ENCODE measurements at regions not wholly inside any gene's neighbourhood (a gene's known extent, or its start where the extent isn't known, plus 50 kb on each side); places are given as distances from the start of the nearest gene placed in this dataset.

GRCh38 chr5:121780406-121780805 lies 71.3 kb upstream of the FTMT start:
- Histone ChIP-seq H2AFZ (no peak overlapping the region), H3K27ac (no peak overlapping the region), H3K36me3 (ENCODE audit: low read depth) (no peaks in the 10 kb centered on the region), H3K4me3 (no peak overlapping the region), H3K27me3 (ENCODE audit: insufficient read depth, low read depth) (no peaks in the 10 kb centered on the region), H4K20me1 (ENCODE audit: insufficient read depth) (no peaks in the 10 kb centered on the region), H3K4me1 (replicated peaks; ENCODE audit: insufficient read depth) (no peaks in the 10 kb centered on the region), H3K4me2 (no peak overlapping the region), H3K9me3 (ENCODE audit: insufficient read depth, low read depth) (no peaks in the 10 kb centered on the region), H3F3A (ENCODE audit: insufficient read depth, low read depth) (no peaks in the 10 kb centered on the region), H3K9me2 (ENCODE audit: insufficient read depth) (peaks cover 5% of the 10 kb centered on the region; the same call in 1 of the 2 replicates), H3K79me2 (ENCODE audit: low read depth) (no peaks in the 10 kb centered on the region)
- no peak for DNase-seq
- ChIA-PET POLR2A (ENCODE audit: unreplicated experiment) (no interaction called here), CTCF (no interaction called here)
- BruUV-seq (replicated peaks): no TSS peak
- TF ChIP-seq CTCF (conservative IDR thresholded peaks at IDR 0.05) (no peak), EZH2 (IDR thresholded peaks at IDR 0.05; ENCODE audit: low read depth) (no peak)
- intact Hi-C loops (cut with micrococcal nuclease; ENCODE audit: unreplicated experiment): no loop called here

GRCh38 chr5:121783700-121784099 lies 68.0 kb upstream of the FTMT start:
- no peaks in the 10 kb centered on the region for H3K36me3 ChIP-seq (ENCODE audit: low read depth)
- no peak overlapping the region for H2AFZ ChIP-seq
- CTCF ChIA-PET: no interaction called here
- H3K27me3 ChIP-seq (ENCODE audit: insufficient read depth, low read depth): no peaks in the 10 kb centered on the region
- no TSS peak for BruUV-seq (replicated peaks)
- TF ChIP-seq EZH2 (IDR thresholded peaks at IDR 0.05; ENCODE audit: low read depth) (no peak), CTCF (conservative IDR thresholded peaks at IDR 0.05) (no peak)
- no peak overlapping the region for H3K4me2 ChIP-seq
- no peak overlapping the region for H3K4me3 ChIP-seq
- DNase-seq: no peak
- no peaks in the 10 kb centered on the region for H3K9me3 ChIP-seq (ENCODE audit: insufficient read depth, low read depth)
- intact Hi-C loops (cut with micrococcal nuclease; ENCODE audit: unreplicated experiment): no loop called here
- H4K20me1 ChIP-seq (ENCODE audit: insufficient read depth): no peaks in the 10 kb centered on the region
- H3K27ac ChIP-seq: no peak overlapping the region
- POLR2A ChIA-PET (ENCODE audit: unreplicated experiment): no interaction called here
- H3K9me2 ChIP-seq (ENCODE audit: insufficient read depth): no peaks in the 10 kb centered on the region
- H3K79me2 ChIP-seq (ENCODE audit: low read depth): no peaks in the 10 kb centered on the region
- H3K4me1 ChIP-seq (replicated peaks; ENCODE audit: insufficient read depth): no peaks in the 10 kb centered on the region
- H3F3A ChIP-seq (ENCODE audit: insufficient read depth, low read depth): no peaks in the 10 kb centered on the region

- Histone ChIP-seq H3K36me3 (ENCODE audit: low read depth) (no peaks in the 10 kb centered on the region), H3K9me2 (ENCODE audit: insufficient read depth) (no peaks in the 10 kb centered on the region), H3K4me3 (no peak overlapping the region), H3K27ac (no peak overlapping the region), H2AFZ (no peak overlapping the region), H3K27me3 (ENCODE audit: insufficient read depth, low read depth) (no peaks in the 10 kb centered on the region), H4K20me1 (ENCODE audit: insufficient read depth) (0 out of 2 replicates have a peak, but pooled peaks cover 3% of the 10 kb centered on the region), H3K4me2 (no peak overlapping the region), H3K9me3 (ENCODE audit: insufficient read depth, low read depth) (no peaks in the 10 kb centered on the region; the same call in 1 of the 2 replicates), H3K4me1 (replicated peaks; ENCODE audit: insufficient read depth) (no peaks in the 10 kb centered on the region), H3F3A (ENCODE audit: insufficient read depth, low read depth) (no peaks in the 10 kb centered on the region), H3K79me2 (ENCODE audit: low read depth) (no peaks in the 10 kb centered on the region)
- BruUV-seq (replicated peaks): no TSS peak
- ChIA-PET POLR2A (ENCODE audit: unreplicated experiment) (interaction anchor here (0.6 kb wide), 1 partner anchor 318 kb away, joined by 33 read pairs; no protein-coding TSS in a partner anchor), CTCF (no interaction called here)
- TF ChIP-seq EZH2 (IDR thresholded peaks at IDR 0.05; ENCODE audit: low read depth): no peak
- no peak for TF ChIP-seq CTCF (conservative IDR thresholded peaks at IDR 0.05)
- intact Hi-C loops (cut with micrococcal nuclease; ENCODE audit: unreplicated experiment): no loop called here
- no peak for DNase-seq
Observed at GRCh38 chr5:121793791-121794190, 57.9 kb upstream of the FTMT start.
